Heart right ventricle (tissue), 16 donors: ENCODE measurements at regions not wholly inside any gene's neighbourhood (a gene's known extent, or its start where the extent isn't known, plus 50 kb on each side); places are given as distances from the start of the nearest gene placed in this dataset.

Source experiments
- ATAC-seq, 8 donors: fragments of 200-7000 bp; cut with Tn5 transposase; one replicate each; pipeline ENCODE4 v1.9.1; 2020; ENCODE audit warnings: mild to moderate bottlenecking in 8 of 8, moderate library complexity in 8 of 8, moderate number of reproducible peaks in 1 of 8
- DNase-seq, 2 donors: peaks; one replicate each; pipeline ENCODE4 v3.0.0-alpha.2; 2020
- H3K27ac ChIP-seq, 10 donors: fragments of 200-600 bp; sonication (generic) in 2 of 10; one replicate each; pipeline versions ENCODE4 v1.5.0 to v1.8.0; 2020 to 2022; ENCODE audit warnings: mild to moderate bottlenecking in 3 of 10
- H3K27me3 ChIP-seq, 7 donors: fragments of 200-600 bp; one replicate each; pipeline ENCODE4 v1.8.0; 2021 to 2022; ENCODE audit warnings: mild to moderate bottlenecking in 2 of 7
- H3K36me3 ChIP-seq, 9 donors: fragments of 200-600 bp; sonication (generic) in 1 of 9; one replicate each; pipeline versions ENCODE4 v1.5.0 to v1.8.0; 2020 to 2022; ENCODE audit warnings: mild to moderate bottlenecking in 2 of 9
- H3K4me1 ChIP-seq, 9 donors: fragments of 200-600 bp; sonication (generic) in 1 of 9; one replicate each; pipeline versions ENCODE4 v1.5.0 to v1.8.0; 2020 to 2022; ENCODE audit warnings: mild to moderate bottlenecking in 4 of 9
- H3K4me3 ChIP-seq, 10 donors: fragments of 200-600 bp; sonication (generic) in 2 of 10; one replicate each; pipeline versions ENCODE4 v1.5.0 to v1.8.0; 2020 to 2022; ENCODE audit warnings: mild to moderate bottlenecking in 7 of 10, moderate library complexity in 2 of 10
- H3K9me3 ChIP-seq, 11 donors: fragments of 200-600 bp in 10 of 11; sonication (generic) in 2 of 11; one replicate each; pipeline versions ENCODE4 v1.5.0 to v1.8.0; 2013 to 2022; ENCODE audit warnings: mild to moderate bottlenecking in 2 of 11, control low read depth in 1 of 11, moderate library complexity in 1 of 11
- WGBS, 2 donors: extraction: QIAGEN DNeasy Blood & Tissue Kit; methylation state at CpG; one replicate each; pipeline ENCODE4 v1.1.7; 2013; ENCODE audit warnings: inconsistent platforms in 1 of 2; 5-methylcytosine and 5-hydroxymethylcytosine counted together
- intact Hi-C, 10 donors: fragments of 100-400 bp; cut with DNase I; formaldehyde crosslinking; loops; one replicate each; pipeline versions ENCODE4 v1.11.1 to v1.14.2; 2022
- TF ChIP-seq, protein P1 (sequence below), 9 donors: fragments of 200-600 bp; sonication (generic) in 2 of 9; IDR thresholded peaks; one replicate each; pipeline versions ENCODE4 v1.5.0 to v1.8.0; 2021 to 2022; ENCODE audit warnings: antibody characterized with exemption in 9 of 9, mild to moderate bottlenecking in 5 of 9, moderate library complexity in 1 of 9
- donor health status: Arrhythmogenic right ventricular cardiomyopathy.
- donor health status: ischemic (EF 13 %, LVEDD 7.1; RV severe dilation, severe dysfunction).
- donor health status: healthy with polysubstance abuse.
- donor health status: DM: no; HTN: yes; CAD: no.
- donor health status: DM: no; HTN: no; CAD: no.
- donor health status: ischemic (EF 25% LVEDD 6.9; RV normal size, moderate dysfunction).
- donor health status: ischemic (EF 25% LVEDD 5.7; RV mildly dilated, moderate dysfunction).
- donor health status: healthy.
- donor health status: DM: yes; HTN: yes; CAD: no.
- donor health status: Ischemic cardiomyopathy.
- donor health status: ischemic (EF 35%, LVEDD 5.7; RV mildly dilated, moderate dysfunction).
- donor health status: nonischemic (EF 11% LVEDD 7.7; RV severe dilation, severe dysfunction).
- donor health status: DM: yes; HTN: yes; CAD: no.
- donor health status: PGD.
- donor health status: ischemic (EF 29% LVEDD 5.4; RV normal size, mild dysfunction).
- donor health status: nonischemic (EF 23%, LVEDD 6.1; RV moderate dilation, normal function).

DNA sequence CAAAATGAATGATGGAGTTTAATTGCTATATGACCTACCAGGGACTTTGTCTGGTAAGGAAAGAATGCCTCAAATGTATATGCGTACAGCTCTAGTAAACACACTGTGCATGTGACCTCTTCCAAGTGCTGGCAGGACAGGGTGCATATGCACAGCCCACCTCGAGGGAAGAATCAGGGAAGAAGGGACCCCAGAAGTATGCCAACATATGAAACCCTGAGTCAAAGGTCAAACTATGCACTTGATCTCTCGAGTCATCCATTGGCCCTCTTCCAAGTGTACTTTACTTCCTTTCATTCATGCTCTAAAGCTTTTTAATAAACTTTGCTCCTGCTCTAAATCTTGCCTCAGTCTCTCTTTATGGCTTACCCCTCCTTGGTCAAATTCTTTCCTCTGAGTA lies 804.6 kb upstream of the COX7C start:
- intact Hi-C loops, result no loop called here
- Histone ChIP-seq H3K4me3 (no peak overlapping the region), H3K36me3 (no peaks in the 10 kb centered on the region), H3K4me1 (no peaks in the 10 kb centered on the region), H3K9me3 (peaks cover 0 to 8% (median 0%) of the 10 kb centered on the region in 11 donors), H3K27ac (no peak overlapping the region), H3K27me3 (no peaks in the 10 kb centered on the region)
- WGBS, 2 donors, result 57 to 60% methylated on average over 3 of the region's 3 CpGs
- no peak for DNase-seq
- TF ChIP-seq, protein P1, sequence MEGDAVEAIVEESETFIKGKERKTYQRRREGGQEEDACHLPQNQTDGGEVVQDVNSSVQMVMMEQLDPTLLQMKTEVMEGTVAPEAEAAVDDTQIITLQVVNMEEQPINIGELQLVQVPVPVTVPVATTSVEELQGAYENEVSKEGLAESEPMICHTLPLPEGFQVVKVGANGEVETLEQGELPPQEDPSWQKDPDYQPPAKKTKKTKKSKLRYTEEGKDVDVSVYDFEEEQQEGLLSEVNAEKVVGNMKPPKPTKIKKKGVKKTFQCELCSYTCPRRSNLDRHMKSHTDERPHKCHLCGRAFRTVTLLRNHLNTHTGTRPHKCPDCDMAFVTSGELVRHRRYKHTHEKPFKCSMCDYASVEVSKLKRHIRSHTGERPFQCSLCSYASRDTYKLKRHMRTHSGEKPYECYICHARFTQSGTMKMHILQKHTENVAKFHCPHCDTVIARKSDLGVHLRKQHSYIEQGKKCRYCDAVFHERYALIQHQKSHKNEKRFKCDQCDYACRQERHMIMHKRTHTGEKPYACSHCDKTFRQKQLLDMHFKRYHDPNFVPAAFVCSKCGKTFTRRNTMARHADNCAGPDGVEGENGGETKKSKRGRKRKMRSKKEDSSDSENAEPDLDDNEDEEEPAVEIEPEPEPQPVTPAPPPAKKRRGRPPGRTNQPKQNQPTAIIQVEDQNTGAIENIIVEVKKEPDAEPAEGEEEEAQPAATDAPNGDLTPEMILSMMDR (IDR thresholded peaks at IDR 0.05), result no peak
- no peak for ATAC-seq

DNA sequence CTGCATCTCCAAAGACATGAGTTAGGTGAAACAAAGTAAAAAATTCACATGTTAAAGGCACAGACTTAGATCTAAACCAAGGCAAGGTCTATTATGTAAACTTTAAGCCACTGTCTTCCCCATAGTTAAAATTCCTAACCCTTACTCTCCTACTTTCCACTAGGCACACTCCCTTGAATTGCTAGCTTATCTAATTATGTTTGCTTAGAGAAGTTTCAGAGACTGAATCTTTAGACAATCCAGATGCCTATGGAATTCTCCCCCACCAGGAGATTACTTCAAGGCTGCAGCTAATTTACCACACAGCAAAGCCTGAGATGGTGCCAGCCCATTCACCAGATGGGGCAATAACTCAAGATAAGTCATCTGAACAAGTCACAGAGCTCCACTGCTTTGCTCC lies 803.1 kb upstream of the COX7C start:
- H3K27ac ChIP-seq, result no peak overlapping the region
- H3K27me3 ChIP-seq, result no peaks in the 10 kb centered on the region
- no peaks in the 10 kb centered on the region for H3K36me3 ChIP-seq
- no peak overlapping the region for H3K4me3 ChIP-seq
- DNase-seq (no peak), ATAC-seq (no peak)
- intact Hi-C loops, result no loop called here
- TF ChIP-seq, protein P1 (IDR thresholded peaks at IDR 0.05), result no peak
- peaks cover 0 to 8% (median 0%) of the 10 kb centered on the region in 11 donors for H3K9me3 ChIP-seq
- H3K4me1 ChIP-seq, result no peaks in the 10 kb centered on the region

DNA sequence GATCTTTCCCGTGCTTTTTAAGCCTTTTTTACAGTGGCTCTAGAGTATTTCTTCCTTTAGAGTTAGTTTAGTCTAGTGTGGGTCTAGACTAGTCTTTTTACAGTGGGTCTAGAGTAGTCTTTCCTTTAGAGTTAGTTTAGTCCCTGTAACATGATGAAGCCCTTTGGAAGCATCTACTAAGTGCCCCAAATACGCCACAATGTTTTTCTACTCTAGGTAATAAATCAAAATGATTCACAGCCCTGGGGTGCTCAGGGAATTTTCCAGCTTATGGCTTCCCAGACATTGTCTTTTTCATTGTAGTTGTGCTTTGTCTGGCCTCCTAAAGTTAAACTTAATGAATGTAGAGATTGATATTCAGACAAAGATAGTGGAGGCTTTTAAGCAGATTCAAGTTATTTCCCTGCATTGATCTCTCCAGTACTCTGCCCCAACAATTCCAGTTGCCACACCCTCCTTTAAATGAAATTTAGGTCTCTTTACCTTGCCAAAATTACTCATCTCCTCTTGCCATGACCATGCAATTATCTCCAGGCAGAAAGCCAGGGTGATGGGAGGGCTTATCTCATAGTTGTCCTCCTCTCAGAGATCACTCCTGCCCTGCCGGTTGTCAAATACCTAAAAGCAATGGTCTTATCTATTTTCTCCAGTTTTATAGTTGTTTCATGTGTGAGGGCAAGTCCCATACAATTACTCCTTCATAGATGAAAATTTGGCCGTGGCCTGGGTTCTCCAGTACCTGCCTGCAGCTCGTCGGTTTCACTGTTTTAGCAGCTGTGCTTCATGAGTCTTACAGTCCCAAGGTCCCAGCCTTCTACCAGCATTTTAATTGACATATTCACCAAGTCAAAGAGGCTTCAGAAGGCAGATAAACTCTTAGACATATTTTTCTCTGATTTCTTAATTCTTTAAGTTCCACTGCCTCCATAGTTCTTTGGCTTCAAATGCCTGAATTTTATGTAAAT lies 794.0 kb upstream of the COX7C start:
- TF ChIP-seq, protein P1 (IDR thresholded peaks at IDR 0.05), result no peak
- WGBS, 2 donors, result 55 to 65% methylated on average over 6 of the region's 6 CpGs
- ATAC-seq (no peak), DNase-seq (no peak)
- Histone ChIP-seq H3K9me3 (no peaks in the 10 kb centered on the region), H3K27ac (no peak overlapping the region), H3K27me3 (no peaks in the 10 kb centered on the region), H3K4me3 (no peak overlapping the region), H3K36me3 (no peaks in the 10 kb centered on the region), H3K4me1 (no peaks in the 10 kb centered on the region)
- intact Hi-C loops, result no loop called here

DNA sequence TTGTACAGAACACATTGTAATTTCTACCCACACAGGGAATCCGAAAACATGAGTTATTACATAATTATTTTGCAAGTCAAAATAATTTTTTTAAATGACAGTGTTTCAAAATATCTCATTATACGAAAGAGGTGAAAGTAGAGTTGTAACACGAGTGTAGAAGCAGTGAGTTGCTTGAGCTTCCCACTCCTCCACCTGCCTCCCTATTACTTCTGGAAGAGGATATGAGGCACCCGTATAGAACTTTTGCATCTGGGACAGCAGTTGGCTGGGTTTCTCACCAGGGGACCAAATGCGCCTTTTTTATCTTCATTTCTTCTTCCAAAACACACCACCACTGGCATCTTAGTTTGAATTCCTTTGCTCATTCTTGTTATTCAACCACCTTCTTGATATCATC lies 779.0 kb upstream of the COX7C start:
- Histone ChIP-seq H3K27me3 (no peaks in the 10 kb centered on the region), H3K27ac (no peak overlapping the region), H3K4me3 (no peak overlapping the region), H3K4me1 (no peaks in the 10 kb centered on the region), H3K9me3 (peaks cover 0 to 4% (median 0%) of the 10 kb centered on the region in 11 donors), H3K36me3 (no peaks in the 10 kb centered on the region)
- ATAC-seq (no peak), DNase-seq (no peak)
- TF ChIP-seq, protein P1 (IDR thresholded peaks at IDR 0.05), result no peak
- intact Hi-C loops, result no loop called here
- 77 to 85% methylated on average over 5 of the region's 5 CpGs for WGBS, 2 donors
